ENCODE measurements at regions not wholly inside any gene's neighbourhood (a gene's known extent, or its start where the extent isn't known, plus 50 kb on each side); places are given as distances from the start of the nearest gene placed in this dataset.

DNA sequence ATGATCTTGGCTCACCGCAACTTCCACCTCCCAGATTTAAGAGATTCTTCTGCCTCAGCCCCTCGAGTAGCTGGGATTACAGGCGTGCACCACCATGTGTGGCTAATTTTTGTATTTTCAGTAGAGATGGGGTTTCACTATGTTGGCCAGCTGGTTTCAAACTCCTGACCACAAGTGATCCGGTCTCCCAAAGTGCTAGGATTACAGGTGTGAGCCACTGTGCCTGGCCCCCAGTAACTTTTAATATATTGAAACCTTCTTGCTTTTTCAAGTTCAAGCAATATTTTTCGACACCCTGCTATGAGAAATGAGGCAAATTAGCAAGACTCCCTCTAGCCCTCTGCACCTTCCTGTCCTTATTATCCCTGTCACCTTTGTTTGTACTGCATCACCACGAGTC is 144.0 kb downstream of the EVX1 start:
- TF ChIP-seq, protein P1, sequence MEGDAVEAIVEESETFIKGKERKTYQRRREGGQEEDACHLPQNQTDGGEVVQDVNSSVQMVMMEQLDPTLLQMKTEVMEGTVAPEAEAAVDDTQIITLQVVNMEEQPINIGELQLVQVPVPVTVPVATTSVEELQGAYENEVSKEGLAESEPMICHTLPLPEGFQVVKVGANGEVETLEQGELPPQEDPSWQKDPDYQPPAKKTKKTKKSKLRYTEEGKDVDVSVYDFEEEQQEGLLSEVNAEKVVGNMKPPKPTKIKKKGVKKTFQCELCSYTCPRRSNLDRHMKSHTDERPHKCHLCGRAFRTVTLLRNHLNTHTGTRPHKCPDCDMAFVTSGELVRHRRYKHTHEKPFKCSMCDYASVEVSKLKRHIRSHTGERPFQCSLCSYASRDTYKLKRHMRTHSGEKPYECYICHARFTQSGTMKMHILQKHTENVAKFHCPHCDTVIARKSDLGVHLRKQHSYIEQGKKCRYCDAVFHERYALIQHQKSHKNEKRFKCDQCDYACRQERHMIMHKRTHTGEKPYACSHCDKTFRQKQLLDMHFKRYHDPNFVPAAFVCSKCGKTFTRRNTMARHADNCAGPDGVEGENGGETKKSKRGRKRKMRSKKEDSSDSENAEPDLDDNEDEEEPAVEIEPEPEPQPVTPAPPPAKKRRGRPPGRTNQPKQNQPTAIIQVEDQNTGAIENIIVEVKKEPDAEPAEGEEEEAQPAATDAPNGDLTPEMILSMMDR (conservative IDR thresholded peaks at IDR 0.05; ENCODE audit: low read length), result no peak
- no peak for TF ChIP-seq EZH2phosphoT487 (IDR thresholded peaks at IDR 0.05; ENCODE audit: borderline replicate concordance, low read depth, low read length)
